Stomach (tissue), 8 donors: ENCODE measurements at regions not wholly inside any gene's neighbourhood (a gene's known extent, or its start where the extent isn't known, plus 50 kb on each side); places are given as distances from the start of the nearest gene placed in this dataset.

Source experiments
- DNase-seq, 2 donors: peaks; one replicate each; pipeline versions ENCODE4 v3.0.0 to v3.0.0-alpha.2; 2013 to 2019
- H3K27ac ChIP-seq, 5 donors: fragments of 200-600 bp in 4 of 5; sonication (generic) in 4 of 5; one replicate each; pipeline ENCODE4 v1.5.1; 2013 to 2019; ENCODE audit warnings: mild to moderate bottlenecking in 1 of 5, moderate library complexity in 1 of 5
- H3K27me3 ChIP-seq, 3 donors: fragments of 200-600 bp; sonication (generic); one replicate each; pipeline ENCODE4 v1.5.1; 2017 to 2019; ENCODE audit warnings: mixed run types in 1 of 3
- H3K36me3 ChIP-seq, 4 donors: fragments of 200-600 bp; sonication (generic); 1 replicate in 3 of 4; 2 replicates in 1 of 4; pipeline ENCODE4 v1.5.1; 2016 to 2019
- H3K4me1 ChIP-seq, 4 donors: fragments of 200-600 bp; sonication (generic); one replicate each; pipeline ENCODE4 v1.5.1; 2016 to 2019
- H3K4me3 ChIP-seq, 4 donors: fragments of 200-600 bp; sonication (generic) in 3 of 4; one replicate each; pipeline ENCODE4 v1.5.1; 2016 to 2019; ENCODE audit warnings: mild to moderate bottlenecking in 1 of 4
- H3K9me3 ChIP-seq, 4 donors: fragments of 200-600 bp; sonication (generic); one replicate each; pipeline ENCODE4 v1.5.1; 2016 to 2019
- EP300 ChIP-seq: sonication (generic); formaldehyde crosslinking; IDR thresholded peaks from one replicate; pipeline ENCODE4 v1.6.1; 2017; ENCODE audit warnings: antibody characterized with exemption
- POLR2A ChIP-seq, 4 donors: fragments of 450-650 bp; IDR thresholded peaks; one replicate each; pipeline ENCODE4 v1.6.1; 2016; ENCODE audit warnings: antibody characterized with exemption in 4 of 4, control low read depth in 2 of 4, mild to moderate bottlenecking in 1 of 4, moderate library complexity in 1 of 4
- POLR2AphosphoS5 ChIP-seq, 3 donors: sonication (generic); formaldehyde crosslinking; IDR thresholded peaks; one replicate each; pipeline ENCODE4 v1.6.1; 2016; ENCODE audit warnings: antibody characterized with exemption in 3 of 3
- WGBS, 5 donors: extraction: QIAGEN DNeasy Blood & Tissue Kit in 3 of 5; methylation state at CpG; one replicate each; pipeline versions ENCODE4 v1.1.5 to v1.1.7; 2013 to 2018; 5-methylcytosine and 5-hydroxymethylcytosine counted together
- intact Hi-C: fragments of 100-400 bp; cut with DNase I; formaldehyde crosslinking; loops from one replicate; pipeline ENCODE4 v1.15.1; 2023; ENCODE audit warnings: low total_unique reads
- TF ChIP-seq, protein P1 (sequence below), 7 experiments: fragments of 450-650 bp in 4 of 7; fragments of 200-600 bp in 3 of 7; sonication (generic) in 3 of 7; IDR thresholded peaks; one replicate each; pipeline ENCODE4 v1.5.1; 2016 to 2019; ENCODE audit warnings: antibody characterized with exemption in 7 of 7, control low read depth in 2 of 7, mild to moderate bottlenecking in 1 of 7
- donor health status: healthy with polysubstance abuse.
- donor health status: Bipolar disorder and iron deficiency.
- donor health status: healthy.

DNA sequence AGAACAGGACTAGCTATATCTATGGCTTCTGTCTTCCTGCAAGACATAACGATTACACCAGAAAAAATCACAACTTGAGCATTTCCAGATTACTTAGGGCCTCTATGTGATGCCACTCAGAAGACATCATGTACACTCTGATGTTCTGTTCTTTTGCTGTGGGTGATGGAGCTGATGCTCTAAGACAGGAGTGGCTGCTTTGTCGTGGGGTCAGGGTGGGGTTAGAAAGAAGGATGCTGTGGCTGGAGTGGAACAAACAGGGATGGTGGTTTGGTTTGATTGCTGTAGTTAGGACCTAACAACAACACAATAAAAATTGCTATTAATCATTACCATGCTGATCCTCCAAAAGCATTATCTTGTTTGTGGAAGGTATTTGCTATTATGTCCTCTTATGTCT, 120.3 kb upstream of the ARHGAP20 start:
- 81 to 87% (median 83%) methylated on average over 2 of the region's 2 CpGs for WGBS, 5 donors
- no peaks in the 10 kb centered on the region for H3K36me3 ChIP-seq
- intact Hi-C loops = no loop called here
- H3K27ac ChIP-seq = no peak overlapping the region
- no peak for TF ChIP-seq POLR2AphosphoS5 (IDR thresholded peaks at IDR 0.05)
- TF ChIP-seq EP300 = no peak
- no peak for TF ChIP-seq POLR2A (IDR thresholded peaks at IDR 0.05)
- TF ChIP-seq, protein P1, sequence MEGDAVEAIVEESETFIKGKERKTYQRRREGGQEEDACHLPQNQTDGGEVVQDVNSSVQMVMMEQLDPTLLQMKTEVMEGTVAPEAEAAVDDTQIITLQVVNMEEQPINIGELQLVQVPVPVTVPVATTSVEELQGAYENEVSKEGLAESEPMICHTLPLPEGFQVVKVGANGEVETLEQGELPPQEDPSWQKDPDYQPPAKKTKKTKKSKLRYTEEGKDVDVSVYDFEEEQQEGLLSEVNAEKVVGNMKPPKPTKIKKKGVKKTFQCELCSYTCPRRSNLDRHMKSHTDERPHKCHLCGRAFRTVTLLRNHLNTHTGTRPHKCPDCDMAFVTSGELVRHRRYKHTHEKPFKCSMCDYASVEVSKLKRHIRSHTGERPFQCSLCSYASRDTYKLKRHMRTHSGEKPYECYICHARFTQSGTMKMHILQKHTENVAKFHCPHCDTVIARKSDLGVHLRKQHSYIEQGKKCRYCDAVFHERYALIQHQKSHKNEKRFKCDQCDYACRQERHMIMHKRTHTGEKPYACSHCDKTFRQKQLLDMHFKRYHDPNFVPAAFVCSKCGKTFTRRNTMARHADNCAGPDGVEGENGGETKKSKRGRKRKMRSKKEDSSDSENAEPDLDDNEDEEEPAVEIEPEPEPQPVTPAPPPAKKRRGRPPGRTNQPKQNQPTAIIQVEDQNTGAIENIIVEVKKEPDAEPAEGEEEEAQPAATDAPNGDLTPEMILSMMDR (IDR thresholded peaks at IDR 0.05) = no peak
- no peaks in the 10 kb centered on the region for H3K27me3 ChIP-seq
- no peak overlapping the region for H3K4me3 ChIP-seq
- no peak for DNase-seq
- no peaks in the 10 kb centered on the region for H3K9me3 ChIP-seq
- no peaks in the 10 kb centered on the region for H3K4me1 ChIP-seq

DNA sequence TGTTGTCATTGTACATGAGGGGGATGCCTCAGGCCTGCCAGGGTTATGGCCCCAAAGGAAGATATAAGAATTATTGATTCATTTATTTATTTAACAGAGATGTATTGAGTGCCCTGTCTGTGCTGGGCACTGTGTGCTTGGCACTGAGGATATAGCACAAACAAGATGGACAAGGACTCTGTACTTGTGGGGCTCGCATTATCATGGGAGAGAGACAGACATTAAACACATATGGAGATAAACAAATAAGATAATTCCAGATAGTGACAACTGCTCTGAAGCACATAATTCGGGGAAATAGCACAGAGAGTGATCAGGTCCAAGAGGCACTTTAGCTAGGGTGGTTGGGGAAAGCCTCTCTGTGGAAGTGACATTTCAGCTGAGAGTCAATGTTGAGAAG, 119.8 kb upstream of the ARHGAP20 start:
- DNase-seq = no peak
- intact Hi-C loops = no loop called here
- H3K4me3 ChIP-seq = no peak overlapping the region
- no peaks in the 10 kb centered on the region for H3K27me3 ChIP-seq
- no peaks in the 10 kb centered on the region for H3K4me1 ChIP-seq
- 75 to 90% (median 80%) methylated on average over 2 of the region's 2 CpGs for WGBS, 5 donors
- H3K36me3 ChIP-seq = no peaks in the 10 kb centered on the region
- no peaks in the 10 kb centered on the region for H3K9me3 ChIP-seq
- no peak overlapping the region for H3K27ac ChIP-seq
- TF ChIP-seq EP300 (no peak), POLR2A (IDR thresholded peaks at IDR 0.05) (no peak), POLR2AphosphoS5 (IDR thresholded peaks at IDR 0.05) (no peak)
- TF ChIP-seq, protein P1 (IDR thresholded peaks at IDR 0.05) = no peak

DNA sequence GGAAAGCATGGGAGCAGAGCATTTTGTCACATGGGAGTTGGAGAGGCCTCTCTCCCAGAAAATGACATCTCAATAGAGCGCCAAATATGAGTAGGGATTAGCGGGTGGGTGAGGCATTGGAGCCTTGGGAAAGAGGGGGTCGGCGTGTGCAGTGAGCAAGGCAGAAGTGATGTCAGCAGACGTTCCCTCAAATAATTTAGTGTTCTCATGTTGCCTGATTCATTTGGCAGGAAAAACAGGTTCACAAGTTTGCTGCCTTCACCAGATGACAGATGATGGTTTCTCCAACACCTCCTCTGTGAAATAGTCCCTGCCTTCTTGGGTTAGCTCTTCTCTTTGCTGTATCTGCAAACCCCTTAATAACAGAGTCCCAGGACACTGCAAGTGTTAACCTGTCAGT, 118.5 kb upstream of the ARHGAP20 start:
- Histone ChIP-seq H3K4me3 (no peak overlapping the region), H3K27me3 (no peaks in the 10 kb centered on the region), H3K36me3 (no peaks in the 10 kb centered on the region), H3K9me3 (no peaks in the 10 kb centered on the region), H3K4me1 (no peaks in the 10 kb centered on the region), H3K27ac (no peak overlapping the region)
- DNase-seq = peak in 1 of 2 donors; percentile 62
- 73 to 92% (median 82%) methylated on average over 5 of the region's 5 CpGs for WGBS, 5 donors
- no peak for TF ChIP-seq POLR2A (IDR thresholded peaks at IDR 0.05)
- TF ChIP-seq, protein P1 (IDR thresholded peaks at IDR 0.05) = no peak
- no peak for TF ChIP-seq POLR2AphosphoS5 (IDR thresholded peaks at IDR 0.05)
- TF ChIP-seq EP300 = no peak
- intact Hi-C loops = no loop called here

DNA sequence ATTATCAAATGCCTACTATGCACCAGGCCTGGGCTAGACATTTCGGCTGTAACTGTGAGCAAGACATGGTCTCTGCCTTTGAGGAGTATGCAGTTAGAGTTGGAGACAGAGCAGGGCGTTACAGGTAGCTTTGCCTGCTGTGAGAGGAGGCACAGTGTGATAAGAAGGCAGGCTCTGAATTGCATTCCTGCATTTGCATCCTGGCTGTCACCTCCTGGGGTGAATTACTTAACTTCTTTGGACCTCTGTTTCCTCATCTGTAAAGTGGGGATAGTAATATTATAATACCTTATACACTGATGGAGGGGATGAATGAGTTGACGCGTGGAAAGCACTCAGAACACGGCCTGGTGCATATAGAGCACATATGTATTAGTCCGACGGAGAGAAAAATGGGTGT, 118.1 kb upstream of the ARHGAP20 start:
- intact Hi-C loops = no loop called here
- WGBS, 5 donors = 78 to 93% (median 87%) methylated on average over 7 of the region's 7 CpGs
- H3K4me3 ChIP-seq = no peak overlapping the region
- no peak overlapping the region for H3K27ac ChIP-seq
- no peaks in the 10 kb centered on the region for H3K9me3 ChIP-seq
- no peaks in the 10 kb centered on the region for H3K27me3 ChIP-seq
- no peak for DNase-seq
- no peaks in the 10 kb centered on the region for H3K36me3 ChIP-seq
- TF ChIP-seq POLR2A (IDR thresholded peaks at IDR 0.05) = no peak
- TF ChIP-seq EP300 = no peak
- TF ChIP-seq POLR2AphosphoS5 (IDR thresholded peaks at IDR 0.05) = no peak
- TF ChIP-seq, protein P1 (IDR thresholded peaks at IDR 0.05) = no peak
- no peaks in the 10 kb centered on the region for H3K4me1 ChIP-seq

DNA sequence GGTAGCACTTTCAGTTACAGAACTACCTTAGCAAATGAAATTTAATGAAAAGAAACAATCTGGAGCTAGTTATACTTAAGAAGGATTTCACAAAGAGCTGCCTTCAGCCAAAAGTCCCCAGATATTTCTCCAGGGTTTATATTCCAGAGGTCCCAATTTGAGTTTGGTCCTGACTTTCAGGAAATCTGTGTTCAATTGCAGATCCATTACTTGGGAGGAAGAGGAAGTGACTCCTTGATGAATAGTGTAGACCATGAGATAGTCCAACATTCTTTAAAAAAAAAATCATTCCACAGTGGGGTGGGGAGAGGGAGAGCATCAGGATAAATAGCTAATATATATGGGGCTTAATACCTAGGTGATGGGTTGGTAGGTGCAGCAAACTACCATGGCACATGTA, 117.6 kb upstream of the ARHGAP20 start:
- intact Hi-C loops = no loop called here
- TF ChIP-seq EP300 (no peak), POLR2AphosphoS5 (IDR thresholded peaks at IDR 0.05) (no peak), POLR2A (IDR thresholded peaks at IDR 0.05) (no peak)
- TF ChIP-seq, protein P1 (IDR thresholded peaks at IDR 0.05) = no peak
- H3K9me3 ChIP-seq = no peaks in the 10 kb centered on the region
- no peaks in the 10 kb centered on the region for H3K27me3 ChIP-seq
- no peak for DNase-seq
- H3K4me3 ChIP-seq = no peak overlapping the region
- no peak overlapping the region for H3K27ac ChIP-seq
- no peaks in the 10 kb centered on the region for H3K36me3 ChIP-seq
- H3K4me1 ChIP-seq = no peaks in the 10 kb centered on the region
